ENCODE measurements at regions not wholly inside any gene's neighbourhood (a gene's known extent, or its start where the extent isn't known, plus 50 kb on each side); places are given as distances from the start of the nearest gene placed in this dataset.

DNA sequence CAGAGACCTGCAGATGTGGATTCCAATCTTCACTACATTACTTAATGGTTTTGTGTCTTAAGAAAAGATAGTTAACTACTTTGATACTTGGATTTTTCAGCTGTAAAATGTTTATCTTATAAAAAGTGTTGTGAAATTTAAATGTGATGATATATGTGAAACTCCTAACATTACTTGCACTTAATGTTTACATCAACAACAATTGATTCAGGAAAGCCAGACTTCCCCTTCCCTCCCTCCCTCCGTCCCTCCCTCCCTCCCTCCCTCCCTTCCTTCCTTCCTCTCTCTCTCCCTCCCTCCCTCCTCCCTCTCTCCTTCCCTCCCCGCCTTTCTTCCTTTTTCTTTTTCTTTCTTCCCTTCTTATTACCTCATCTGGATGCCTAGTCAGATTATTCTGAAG, 773.9 kb upstream of the FAM98A start:
- DNase-seq: no peak

DNA sequence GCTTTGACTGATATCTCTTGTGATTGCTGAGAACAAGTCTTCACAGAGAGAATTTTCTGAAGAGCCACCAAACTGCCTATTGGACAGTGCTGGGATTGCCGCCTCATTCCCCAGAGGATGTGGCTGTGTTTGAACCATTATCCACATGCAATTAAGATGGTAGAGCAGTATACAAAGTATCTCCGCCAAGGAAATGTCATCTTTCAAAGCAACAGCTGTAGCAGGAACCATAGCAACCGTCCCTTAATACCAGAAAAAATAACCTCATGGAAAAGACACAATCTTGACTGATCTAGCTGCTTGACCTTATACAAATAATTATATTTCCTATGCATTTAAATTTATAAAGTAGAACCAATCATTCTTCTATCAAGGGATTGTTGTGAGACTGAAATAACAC, 772.6 kb upstream of the FAM98A start:
- DNase-seq: no peak

DNA sequence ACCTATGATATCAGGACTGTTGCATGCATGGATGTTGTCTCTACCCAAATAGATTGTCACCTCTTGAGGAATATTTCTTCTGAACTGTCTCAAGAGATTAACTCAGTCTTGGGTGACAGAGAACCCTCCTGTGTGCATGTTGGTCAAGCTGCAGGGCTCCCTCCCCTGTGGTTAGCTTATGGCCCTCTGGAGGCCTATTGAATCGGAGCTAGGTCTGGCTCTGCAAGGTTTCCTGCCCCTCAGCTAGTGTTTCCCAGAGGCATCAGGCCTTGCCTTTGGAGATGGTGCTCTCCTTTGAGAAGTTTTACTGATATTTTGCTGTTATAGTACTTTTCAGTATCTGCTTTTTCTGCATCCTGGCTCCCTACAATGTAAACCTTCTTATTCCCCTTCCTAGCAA, 769.2 kb upstream of the FAM98A start:
- no peak for DNase-seq

DNA sequence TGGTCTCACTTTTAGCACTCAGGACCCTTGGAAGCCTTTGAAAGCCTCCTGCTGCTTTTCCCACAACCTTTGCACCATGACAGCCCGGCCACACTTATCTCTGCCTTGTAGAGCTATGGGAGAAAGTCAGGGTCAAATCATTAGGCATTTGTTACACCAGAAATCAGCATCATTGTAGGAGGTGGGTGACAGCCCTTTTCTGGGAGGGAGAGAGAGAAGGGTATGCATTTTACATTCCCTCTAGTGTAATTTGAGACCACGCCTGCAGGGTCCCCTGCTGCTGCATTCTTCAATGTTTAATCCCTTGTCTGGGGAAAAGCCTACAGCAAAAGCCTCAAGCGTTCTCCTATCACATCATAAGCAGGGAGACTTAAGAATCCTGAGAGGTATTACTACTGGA, 766.8 kb upstream of the FAM98A start:
- DNase-seq: no peak

- DNase-seq: no peak
These were observed 766.4 kb upstream of the FAM98A start for GRCh38 chr2:34365512-34365911.

- DNase-seq: no peak
These were observed 754.5 kb upstream of the FAM98A start for GRCh38 chr2:34353509-34354113.

DNA sequence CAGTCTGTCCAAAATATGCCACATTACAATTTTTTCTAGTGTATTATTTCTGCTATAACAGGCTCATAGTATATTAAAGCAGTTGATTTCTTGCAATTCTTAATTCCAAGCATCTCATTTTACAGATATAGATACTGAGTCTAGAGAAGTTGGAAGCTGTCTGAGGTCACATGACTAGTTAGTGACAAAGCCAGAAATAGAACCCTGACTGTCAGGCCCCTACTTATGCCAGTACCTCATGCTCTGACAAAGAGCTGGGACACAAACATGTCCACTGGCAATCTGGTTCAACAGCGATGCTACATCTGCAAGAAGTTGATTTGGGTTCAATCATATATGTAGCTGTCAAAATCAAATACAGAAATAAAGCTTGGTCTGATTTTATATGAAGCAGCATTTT, 750.4 kb upstream of the FAM98A start:
- no peak for DNase-seq

GRCh38 chr2:34345030-34345429, 745.9 kb upstream of the FAM98A start:
- DNase-seq: no peak

DNA sequence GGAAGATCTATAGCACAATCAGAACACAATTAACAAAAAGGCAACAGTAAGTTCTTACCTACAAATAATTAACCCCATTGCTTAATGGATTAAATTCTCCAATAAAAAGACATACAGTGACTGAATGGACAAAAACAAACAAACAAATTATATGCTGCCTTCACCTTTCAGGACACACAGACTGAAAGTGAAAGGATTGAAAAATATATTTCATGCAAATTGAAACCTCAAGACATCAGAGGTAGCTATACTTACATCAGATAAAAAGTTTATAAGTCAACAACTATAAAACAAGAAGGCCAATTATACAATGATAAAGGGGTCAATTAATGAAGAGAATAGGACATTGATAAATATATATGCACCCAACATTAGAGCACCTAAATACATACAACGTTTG, 741.2 kb upstream of the FAM98A start:
- no peak for DNase-seq

DNA sequence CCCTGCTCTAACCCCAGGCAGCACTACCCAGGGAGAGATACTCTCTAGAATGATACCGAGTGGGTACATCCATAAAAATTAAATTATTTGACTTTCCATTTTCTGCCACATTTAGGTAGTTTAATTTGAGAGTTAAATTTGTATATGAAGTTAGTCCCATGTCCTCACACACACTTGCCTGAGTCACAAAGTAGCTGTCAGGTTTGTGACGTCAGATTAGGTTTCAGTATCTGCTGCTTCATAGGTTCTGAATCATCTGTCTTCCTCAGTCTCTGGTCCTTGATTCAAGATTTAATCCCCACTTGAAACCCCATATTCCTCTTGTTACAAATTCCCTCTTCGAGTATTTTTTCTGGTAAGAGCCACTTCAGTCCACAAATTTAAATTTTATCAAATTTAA, 738.6 kb upstream of the FAM98A start:
- no peak for DNase-seq

DNA sequence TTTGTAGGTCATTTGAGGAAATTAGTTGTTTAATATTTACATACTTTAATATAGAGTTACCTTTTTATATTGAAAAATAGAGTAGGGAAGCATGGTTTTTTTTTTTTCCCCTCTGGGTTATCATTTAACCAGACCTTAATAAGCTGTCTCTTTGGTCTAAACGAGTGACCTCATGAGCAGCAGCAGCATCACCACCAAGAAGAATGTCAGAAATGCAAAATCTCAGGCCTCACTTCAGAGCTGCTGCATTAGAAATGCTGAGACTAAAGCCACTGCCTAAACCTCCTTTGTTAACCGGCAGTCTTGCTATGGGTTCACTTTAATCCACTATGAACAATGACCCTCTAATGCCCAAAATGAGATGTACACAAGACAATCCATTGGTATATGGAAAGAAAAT, 733.7 kb upstream of the FAM98A start:
- DNase-seq: no peak

DNA sequence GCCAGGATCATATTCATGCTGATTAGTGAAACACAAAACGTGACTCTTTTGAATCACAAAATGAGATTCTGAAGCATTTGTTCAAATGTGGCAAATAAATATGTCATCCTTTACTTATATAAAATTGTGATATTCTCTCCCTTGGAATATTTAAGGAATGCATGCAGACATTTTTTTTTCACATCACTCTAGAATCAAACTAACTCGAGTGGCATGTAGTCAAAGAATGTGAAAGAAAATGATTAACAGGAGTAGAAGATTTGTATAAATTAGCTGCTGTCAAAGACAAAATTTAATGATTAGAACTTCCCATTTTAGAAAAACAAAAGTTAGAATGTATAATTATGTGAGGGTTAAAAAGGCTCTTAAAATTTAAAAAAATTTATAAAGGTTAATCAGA, 721.0 kb upstream of the FAM98A start:
- DNase-seq: no peak

GRCh38 chr2:34317797-34318196, 718.7 kb upstream of the FAM98A start:
- DNase-seq: no peak

GRCh38 chr2:34316788-34317187, 717.7 kb upstream of the FAM98A start:
- DNase-seq: no peak

DNA sequence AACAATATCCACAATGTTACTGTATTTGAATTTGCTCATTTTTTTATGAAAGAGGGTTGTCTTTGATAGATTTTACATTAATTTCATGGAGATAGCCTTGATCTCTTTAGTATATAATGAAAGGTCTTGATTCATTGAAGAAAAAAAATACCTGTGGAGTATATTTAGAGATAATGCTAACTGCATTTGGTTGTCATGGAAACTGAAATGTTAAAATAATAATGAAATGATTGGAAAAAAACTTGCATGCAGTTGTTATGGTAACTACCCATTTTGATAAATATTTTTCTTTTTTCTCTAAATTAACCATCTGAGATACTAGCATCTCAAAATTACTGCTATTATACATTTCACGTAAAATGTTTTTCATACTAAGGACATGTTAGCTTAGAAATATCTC, 712.7 kb upstream of the FAM98A start:
- no peak for DNase-seq

DNA sequence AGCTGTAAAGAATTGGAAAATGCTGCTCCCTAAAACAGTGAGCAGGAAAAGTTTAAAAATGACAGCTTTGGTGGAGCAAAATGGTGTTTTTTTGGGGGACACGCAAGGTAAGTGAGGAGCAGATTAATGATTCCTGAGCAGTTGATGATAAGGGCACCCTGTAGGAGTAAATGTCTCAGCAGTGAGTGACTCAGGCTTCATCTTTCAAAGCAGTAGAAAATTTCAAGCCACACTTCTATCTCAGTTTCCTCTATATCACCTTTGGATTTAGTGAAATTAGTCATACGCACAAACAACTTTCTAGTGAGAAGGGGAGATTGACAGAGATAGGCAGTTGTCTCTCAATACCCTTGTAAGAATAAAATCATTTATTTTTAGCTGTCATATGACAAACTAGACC, 709.0 kb upstream of the FAM98A start:
- no peak for DNase-seq

DNA sequence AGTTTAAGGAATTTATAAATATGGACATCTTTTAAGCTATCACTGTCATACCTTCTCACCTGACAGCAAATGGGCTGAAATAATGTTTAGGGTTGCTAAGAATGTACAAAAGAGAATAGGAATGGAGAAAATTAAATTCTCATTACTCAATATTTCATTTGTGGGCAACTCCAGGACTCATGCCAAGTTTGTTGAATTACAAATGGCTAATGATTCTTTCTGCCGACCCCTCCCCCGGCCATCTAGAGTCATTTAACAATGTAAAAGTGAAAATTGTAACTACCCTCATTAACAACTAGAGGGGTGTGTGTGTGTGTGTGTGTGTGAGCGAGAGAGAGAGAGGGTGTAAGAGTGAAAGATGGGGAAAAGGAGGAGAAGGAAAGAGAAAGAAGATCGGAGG, 708.5 kb upstream of the FAM98A start:
- no peak for DNase-seq

DNA sequence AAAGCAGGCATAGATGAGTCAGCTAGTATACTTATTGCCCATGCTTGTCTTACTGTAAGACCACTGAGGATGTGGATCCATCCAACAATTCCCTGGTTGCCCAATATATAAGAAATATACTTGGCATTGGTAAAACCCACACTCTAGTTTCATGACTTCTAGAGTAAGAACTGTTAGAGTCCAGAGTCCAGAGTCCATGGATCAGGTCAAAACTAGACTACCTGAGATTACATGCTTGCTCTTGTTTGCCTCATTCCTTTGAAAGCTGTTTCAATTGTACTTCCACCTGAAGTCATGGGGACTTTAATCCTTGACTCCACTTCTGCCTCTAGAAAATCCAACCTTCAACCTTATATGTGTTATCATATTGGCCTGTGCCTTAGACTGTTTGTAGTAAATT, 707.6 kb upstream of the FAM98A start:
- no peak for DNase-seq

DNA sequence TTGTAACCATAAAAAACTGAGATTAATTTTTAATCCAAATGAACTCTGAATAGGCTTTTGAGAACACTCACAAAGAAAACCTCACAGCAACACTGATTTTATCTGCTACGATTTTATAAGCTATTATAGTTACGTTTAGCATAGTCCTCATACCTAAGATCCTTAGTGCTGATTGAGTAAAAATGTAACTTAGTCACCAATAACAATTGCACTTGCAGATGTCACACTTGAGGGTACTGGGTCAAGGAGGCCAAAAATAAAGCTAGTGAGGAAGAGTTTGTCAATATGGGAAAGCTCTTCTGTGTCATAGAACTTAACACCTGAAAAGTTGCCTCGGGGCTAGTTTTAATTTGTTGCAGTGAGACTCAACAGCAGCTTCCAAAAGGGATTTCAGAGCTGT, 706.5 kb upstream of the FAM98A start:
- no peak for DNase-seq

DNA sequence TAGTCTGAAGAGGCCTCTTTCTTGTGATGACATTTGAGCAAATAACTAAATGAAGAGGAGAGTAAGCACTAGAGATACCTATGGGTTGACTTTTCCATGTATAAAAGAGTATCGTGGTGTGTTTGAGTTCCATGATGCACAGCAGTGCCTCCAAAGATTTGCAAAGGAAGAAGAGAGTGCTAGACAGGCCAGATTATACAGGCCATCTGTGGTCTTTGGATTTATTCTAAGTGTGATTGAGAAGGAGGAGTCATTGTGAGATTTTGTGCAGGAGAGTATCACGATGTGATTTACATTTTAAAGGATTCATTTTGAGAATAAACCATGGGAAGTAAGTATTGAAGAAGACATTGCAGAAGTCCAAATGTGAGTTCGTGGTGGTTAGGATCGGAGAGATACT, 695.9 kb upstream of the FAM98A start:
- DNase-seq: no peak

GRCh38 chr2:34291076-34291475, 692.0 kb upstream of the FAM98A start:
- DNase-seq: no peak

DNA sequence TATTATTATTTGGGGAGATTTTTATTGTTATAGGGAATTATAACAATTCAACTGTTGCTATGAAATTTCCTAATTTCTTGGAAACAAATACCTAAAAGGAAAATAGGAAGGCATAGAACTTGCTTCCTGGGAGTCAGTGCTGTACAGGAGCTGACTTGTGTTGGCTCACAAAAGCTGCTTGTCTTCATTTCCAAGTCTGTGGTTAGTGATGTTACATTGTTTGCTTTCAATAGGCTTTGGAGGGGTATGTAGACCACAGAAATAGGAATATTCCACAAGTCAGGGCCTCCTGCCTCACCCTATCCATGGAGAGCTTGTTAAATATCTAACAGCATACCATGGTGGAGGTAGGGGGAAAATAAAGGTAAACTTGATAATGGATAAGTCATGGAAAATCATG, 688.9 kb upstream of the FAM98A start:
- DNase-seq: no peak

DNA sequence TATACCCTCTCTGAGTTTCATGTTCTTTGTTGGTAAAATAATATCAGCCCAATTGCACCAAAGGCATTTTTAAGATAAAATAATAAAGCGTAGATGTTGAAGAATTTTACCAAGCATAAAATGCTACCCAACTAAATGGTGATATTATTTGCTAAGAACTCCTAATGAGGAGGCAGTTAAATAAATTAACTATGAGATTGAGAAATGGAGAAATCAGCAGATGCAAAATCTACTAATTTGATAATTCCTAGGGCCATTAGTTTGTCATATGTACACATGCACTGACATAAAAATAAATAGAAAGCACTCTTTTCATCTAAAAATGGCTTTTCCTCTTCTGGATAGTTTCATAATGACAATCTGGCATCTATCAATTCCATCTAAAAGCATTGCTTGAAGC, 681.5 kb upstream of the FAM98A start:
- DNase-seq: no peak

DNA sequence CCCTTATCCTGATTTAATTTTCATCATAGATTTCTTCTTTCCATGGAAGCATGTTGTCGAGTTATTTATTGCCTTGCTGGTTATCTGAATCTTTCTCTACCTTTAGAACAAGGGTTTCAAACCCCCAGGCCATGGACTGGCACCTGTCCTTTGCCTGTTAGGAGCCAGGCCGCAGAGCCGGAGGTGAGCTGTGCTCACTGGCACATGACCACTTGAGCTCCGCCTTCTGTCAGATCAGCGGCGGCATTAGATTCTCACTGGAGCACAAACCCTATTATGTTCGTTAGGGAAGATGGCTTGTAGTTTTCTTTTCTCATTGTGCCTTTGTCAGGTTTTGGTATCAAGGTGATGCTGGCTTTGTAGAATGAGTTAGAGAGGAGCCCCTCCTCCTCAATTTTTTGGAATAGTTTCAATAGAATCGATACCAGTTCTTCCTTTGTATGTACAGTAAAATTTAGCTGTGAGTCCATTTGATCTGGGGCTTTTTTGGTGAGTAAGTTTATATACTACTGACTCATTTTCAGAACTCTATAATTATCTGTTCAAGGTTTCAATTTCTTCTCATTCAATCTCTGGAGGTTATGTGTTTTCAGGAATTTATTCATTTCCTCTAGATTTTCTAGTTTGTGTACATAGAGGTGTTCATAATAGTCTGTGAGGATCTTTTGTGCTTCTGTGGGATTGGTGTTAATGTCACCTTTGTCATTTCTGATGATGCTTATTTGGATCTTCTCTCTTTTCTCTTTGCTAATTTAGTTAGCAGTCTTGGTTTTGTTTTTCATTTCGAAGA, 668.0 kb upstream of the FAM98A start:
- no peak for DNase-seq

GRCh38 chr2:34261701-34262100, 662.6 kb upstream of the FAM98A start:
- DNase-seq: no peak

Data from suppressor macrophage (primary cell).